ENCODE measurements at regions not wholly inside any gene's neighbourhood (a gene's known extent, or its start where the extent isn't known, plus 50 kb on each side); places are given as distances from the start of the nearest gene placed in this dataset.

GRCh38 chr10:28060031-28060607 lies 61.2 kb upstream of the ODAD2 start:
- H3K36me3 ChIP-seq = peaks cover 0 to 13% (median 0%) of the 10 kb centered on the region in 4 donors
- H3K27me3 ChIP-seq = no peaks in the 10 kb centered on the region
- peaks cover 0 to 15% (median 13%) of the 10 kb centered on the region in 4 donors for H3K4me1 ChIP-seq
- DNase-seq = no peak
- TF ChIP-seq POLR2A (IDR thresholded peaks at IDR 0.05) (no peak), EP300 (IDR thresholded peaks at IDR 0.05) (no peak), POLR2AphosphoS5 (IDR thresholded peaks at IDR 0.05) (no peak)
- TF ChIP-seq, protein P1, sequence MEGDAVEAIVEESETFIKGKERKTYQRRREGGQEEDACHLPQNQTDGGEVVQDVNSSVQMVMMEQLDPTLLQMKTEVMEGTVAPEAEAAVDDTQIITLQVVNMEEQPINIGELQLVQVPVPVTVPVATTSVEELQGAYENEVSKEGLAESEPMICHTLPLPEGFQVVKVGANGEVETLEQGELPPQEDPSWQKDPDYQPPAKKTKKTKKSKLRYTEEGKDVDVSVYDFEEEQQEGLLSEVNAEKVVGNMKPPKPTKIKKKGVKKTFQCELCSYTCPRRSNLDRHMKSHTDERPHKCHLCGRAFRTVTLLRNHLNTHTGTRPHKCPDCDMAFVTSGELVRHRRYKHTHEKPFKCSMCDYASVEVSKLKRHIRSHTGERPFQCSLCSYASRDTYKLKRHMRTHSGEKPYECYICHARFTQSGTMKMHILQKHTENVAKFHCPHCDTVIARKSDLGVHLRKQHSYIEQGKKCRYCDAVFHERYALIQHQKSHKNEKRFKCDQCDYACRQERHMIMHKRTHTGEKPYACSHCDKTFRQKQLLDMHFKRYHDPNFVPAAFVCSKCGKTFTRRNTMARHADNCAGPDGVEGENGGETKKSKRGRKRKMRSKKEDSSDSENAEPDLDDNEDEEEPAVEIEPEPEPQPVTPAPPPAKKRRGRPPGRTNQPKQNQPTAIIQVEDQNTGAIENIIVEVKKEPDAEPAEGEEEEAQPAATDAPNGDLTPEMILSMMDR (IDR thresholded peaks at IDR 0.05) = no peak
- no peak overlapping the region for H3K4me3 ChIP-seq
- H3K27ac ChIP-seq = peak overlapping the region in 1 of 4 donors; percentile 38
- no peaks in the 10 kb centered on the region for H3K9me3 ChIP-seq
- 90 to 91% methylated on average over 5 of the region's 5 CpGs for WGBS, 2 donors
- intact Hi-C loops (cut with DNase I) = no loop called here

DNA sequence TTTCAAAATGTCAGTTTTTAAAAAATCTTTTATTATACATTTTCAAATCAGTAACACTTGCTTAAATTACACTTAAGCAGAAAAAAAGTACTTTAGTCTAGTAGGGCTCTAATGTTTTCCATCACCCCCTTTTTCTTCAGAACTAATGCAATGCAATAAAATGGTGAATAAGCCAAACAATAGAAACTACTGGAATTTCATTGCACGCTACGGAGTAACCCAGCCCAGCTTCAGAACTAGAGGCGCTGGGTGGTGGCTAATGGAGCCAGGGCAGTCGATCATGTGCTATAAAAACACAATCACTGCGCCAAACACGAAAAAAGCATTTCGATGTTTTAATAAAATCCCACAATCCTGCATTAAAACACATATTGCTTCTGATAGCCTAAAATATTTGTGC lies 59.9 kb upstream of the ODAD2 start:
- Histone ChIP-seq H3K4me1 (peaks cover 0 to 29% (median 24%) of the 10 kb centered on the region in 4 donors), H3K27me3 (no peaks in the 10 kb centered on the region), H3K27ac (no peak overlapping the region), H3K36me3 (peaks cover 0 to 13% (median 0%) of the 10 kb centered on the region in 4 donors), H3K4me3 (no peak overlapping the region), H3K9me3 (no peaks in the 10 kb centered on the region)
- intact Hi-C loops (cut with DNase I) = no loop called here
- TF ChIP-seq POLR2A (IDR thresholded peaks at IDR 0.05) = no peak
- TF ChIP-seq EP300 (IDR thresholded peaks at IDR 0.05) = no peak
- TF ChIP-seq, protein P1 (IDR thresholded peaks at IDR 0.05) = no peak
- no peak for TF ChIP-seq POLR2AphosphoS5 (IDR thresholded peaks at IDR 0.05)
- 97% methylated on average over 7 of the region's 7 CpGs for WGBS, 2 donors
- DNase-seq = no peak

GRCh38 chr10:28054228-28054860 lies 55.5 kb upstream of the ODAD2 start:
- no peaks in the 10 kb centered on the region for H3K27me3 ChIP-seq
- no peak for DNase-seq
- H3K4me3 ChIP-seq = no peak overlapping the region
- intact Hi-C loops (cut with DNase I) = no loop called here
- peak in 3 of 4 donors; percentile 36 to 68 (median 59) for TF ChIP-seq POLR2AphosphoS5 (IDR thresholded peaks at IDR 0.05)
- TF ChIP-seq POLR2A (IDR thresholded peaks at IDR 0.05) = no peak
- peak overlapping the region; percentile 48 to 69 (median 61) for H3K27ac ChIP-seq
- H3K4me1 ChIP-seq = peaks cover 0 to 39% (median 27%) of the 10 kb centered on the region in 4 donors
- H3K36me3 ChIP-seq = peaks cover 0 to 13% (median 0%) of the 10 kb centered on the region in 4 donors
- no peaks in the 10 kb centered on the region for H3K9me3 ChIP-seq
- 91 to 92% methylated on average over 5 of the region's 5 CpGs for WGBS, 2 donors

GRCh38 chr10:28049286-28049685 lies 50.4 kb upstream of the ODAD2 start:
- Histone ChIP-seq H3K4me3 (no peak overlapping the region), H3K4me1 (peaks cover 0 to 26% (median 19%) of the 10 kb centered on the region in 4 donors), H3K27me3 (no peaks in the 10 kb centered on the region), H3K36me3 (no peaks in the 10 kb centered on the region), H3K27ac (no peak overlapping the region), H3K9me3 (no peaks in the 10 kb centered on the region)
- intact Hi-C loops (cut with DNase I) = no loop called here
- no peak for DNase-seq
- no peak for TF ChIP-seq POLR2A (IDR thresholded peaks at IDR 0.05)
- TF ChIP-seq, protein P1 (IDR thresholded peaks at IDR 0.05) = no peak
- TF ChIP-seq EP300 (IDR thresholded peaks at IDR 0.05) = no peak
- no peak for TF ChIP-seq POLR2AphosphoS5 (IDR thresholded peaks at IDR 0.05)
- WGBS, 2 donors = 96 to 97% methylated on average over 2 of the region's 2 CpGs
